Gastroesophageal sphincter (tissue), 4 donors: ENCODE measurements at regions not wholly inside any gene's neighbourhood (a gene's known extent, or its start where the extent isn't known, plus 50 kb on each side); places are given as distances from the start of the nearest gene placed in this dataset.

Source experiments
- ATAC-seq: fragments of 150-250 bp; one replicate; pipeline ENCODE4 v1.9.1; 2016; ENCODE audit warnings: mild to moderate bottlenecking, moderate library complexity
- H3K27ac ChIP-seq, 4 donors: fragments of 200-600 bp; sonication (generic) in 3 of 4; 1 replicate in 3 of 4; 2 replicates in 1 of 4; pipeline ENCODE4 v1.5.1; 2016 to 2019
- H3K27me3 ChIP-seq: fragments of 200-600 bp; sonication (generic); one replicate; pipeline ENCODE4 v1.5.1; 2019
- H3K36me3 ChIP-seq, 2 donors: fragments of 200-600 bp; sonication (generic); one replicate each; pipeline ENCODE4 v1.5.1; 2019; ENCODE audit warnings: control low read depth in 1 of 2
- H3K4me1 ChIP-seq, 3 donors: fragments of 200-600 bp; sonication (generic); 1 replicate in 2 of 3; 2 replicates in 1 of 3; pipeline ENCODE4 v1.5.1; 2016 to 2019; ENCODE audit warnings: control low read depth in 2 of 3
- H3K4me3 ChIP-seq, 2 donors: fragments of 200-600 bp; sonication (generic); one replicate each; pipeline ENCODE4 v1.5.1; 2019; ENCODE audit warnings: mild to moderate bottlenecking in 1 of 2, moderate library complexity in 1 of 2
- H3K9me3 ChIP-seq, 3 donors: fragments of 200-600 bp; sonication (generic); one replicate each; pipeline ENCODE4 v1.5.1; 2017 to 2019; ENCODE audit warnings: control low read depth in 2 of 3
- EP300 ChIP-seq: sonication (generic); formaldehyde crosslinking; IDR thresholded peaks from one replicate; pipeline ENCODE4 v1.6.1; 2017; ENCODE audit warnings: antibody characterized with exemption, mild to moderate bottlenecking
- POLR2A ChIP-seq, 2 donors: fragments of 450-650 bp; IDR thresholded peaks; one replicate each; pipeline ENCODE4 v1.6.1; 2017; ENCODE audit warnings: antibody characterized with exemption in 2 of 2, mild to moderate bottlenecking in 2 of 2, moderate library complexity in 1 of 2
- POLR2AphosphoS5 ChIP-seq: sonication (generic); formaldehyde crosslinking; IDR thresholded peaks from one replicate; pipeline ENCODE4 v1.6.1; 2017; ENCODE audit warnings: antibody characterized with exemption
- WGBS, 2 donors: methylation state at CpG; one replicate each; pipeline ENCODE4 v1.1.5; 2018; ENCODE audit warnings: low coverage in 1 of 2; 5-methylcytosine and 5-hydroxymethylcytosine counted together
- TF ChIP-seq, protein P1 (sequence below), 4 experiments: fragments of 200-600 bp in 2 of 4; fragments of 450-650 bp in 2 of 4; sonication (generic) in 1 of 4; IDR thresholded peaks; one replicate each; pipeline ENCODE4 v1.5.1; 2017 to 2019; ENCODE audit warnings: antibody characterized with exemption in 4 of 4, mild to moderate bottlenecking in 2 of 4, moderate library complexity in 2 of 4

DNA sequence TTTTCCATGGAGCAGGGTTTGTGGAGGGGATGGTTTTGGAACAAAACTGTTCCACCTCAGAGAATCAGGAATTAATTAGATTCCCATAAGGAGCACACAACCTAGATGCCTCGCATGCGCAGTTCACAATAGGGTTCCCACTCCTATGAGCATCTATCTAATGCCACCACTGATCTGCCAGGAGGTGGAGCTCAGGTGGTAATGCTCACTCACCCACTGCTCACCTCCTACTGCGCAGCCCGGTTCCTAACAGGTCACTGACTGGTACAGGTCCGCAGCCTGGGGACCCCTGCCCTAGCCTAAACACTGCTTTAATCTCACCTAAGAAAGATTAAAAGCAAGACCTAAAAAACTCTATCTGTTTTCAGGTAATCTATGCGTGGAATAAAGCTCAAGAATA, 553.0 kb downstream of the JRKL start:
- peaks cover 4% of the 10 kb centered on the region for H3K27me3 ChIP-seq
- 85 to 88% methylated on average over 6 of the region's 6 CpGs for WGBS, 2 donors
- H3K4me3 ChIP-seq, result no peak overlapping the region
- no peaks in the 10 kb centered on the region for H3K9me3 ChIP-seq
- TF ChIP-seq POLR2AphosphoS5, result no peak
- no peak for TF ChIP-seq EP300
- TF ChIP-seq, protein P1, sequence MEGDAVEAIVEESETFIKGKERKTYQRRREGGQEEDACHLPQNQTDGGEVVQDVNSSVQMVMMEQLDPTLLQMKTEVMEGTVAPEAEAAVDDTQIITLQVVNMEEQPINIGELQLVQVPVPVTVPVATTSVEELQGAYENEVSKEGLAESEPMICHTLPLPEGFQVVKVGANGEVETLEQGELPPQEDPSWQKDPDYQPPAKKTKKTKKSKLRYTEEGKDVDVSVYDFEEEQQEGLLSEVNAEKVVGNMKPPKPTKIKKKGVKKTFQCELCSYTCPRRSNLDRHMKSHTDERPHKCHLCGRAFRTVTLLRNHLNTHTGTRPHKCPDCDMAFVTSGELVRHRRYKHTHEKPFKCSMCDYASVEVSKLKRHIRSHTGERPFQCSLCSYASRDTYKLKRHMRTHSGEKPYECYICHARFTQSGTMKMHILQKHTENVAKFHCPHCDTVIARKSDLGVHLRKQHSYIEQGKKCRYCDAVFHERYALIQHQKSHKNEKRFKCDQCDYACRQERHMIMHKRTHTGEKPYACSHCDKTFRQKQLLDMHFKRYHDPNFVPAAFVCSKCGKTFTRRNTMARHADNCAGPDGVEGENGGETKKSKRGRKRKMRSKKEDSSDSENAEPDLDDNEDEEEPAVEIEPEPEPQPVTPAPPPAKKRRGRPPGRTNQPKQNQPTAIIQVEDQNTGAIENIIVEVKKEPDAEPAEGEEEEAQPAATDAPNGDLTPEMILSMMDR (IDR thresholded peaks at IDR 0.05), result no peak
- TF ChIP-seq POLR2A (IDR thresholded peaks at IDR 0.05), result no peak
- H3K27ac ChIP-seq, result no peak overlapping the region
- H3K4me1 ChIP-seq, result no peaks in the 10 kb centered on the region
- no peak for ATAC-seq
- no peaks in the 10 kb centered on the region for H3K36me3 ChIP-seq

DNA sequence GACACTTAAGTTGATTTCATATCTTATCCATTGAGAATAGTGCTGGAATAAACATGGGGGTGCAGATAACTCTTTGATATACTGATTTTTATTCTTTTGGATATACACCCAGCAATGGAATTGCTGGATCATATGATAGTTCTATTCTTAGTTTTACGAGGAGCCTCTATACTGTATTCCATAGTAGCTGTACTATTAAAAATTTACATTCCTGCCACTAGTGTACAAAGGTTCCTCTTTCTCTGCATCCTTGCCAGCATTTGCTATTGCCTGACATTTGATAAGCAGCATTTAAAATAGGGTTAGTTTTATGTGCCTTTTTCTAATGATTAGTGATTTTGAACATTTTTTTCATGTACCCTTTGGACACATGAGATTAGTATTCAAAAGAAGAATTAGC, 554.2 kb downstream of the JRKL start:
- Histone ChIP-seq H3K27ac (no peak overlapping the region), H3K9me3 (no peaks in the 10 kb centered on the region), H3K27me3 (peaks cover 4% of the 10 kb centered on the region), H3K36me3 (no peaks in the 10 kb centered on the region), H3K4me3 (no peak overlapping the region), H3K4me1 (no peaks in the 10 kb centered on the region)
- 43 to 100% methylated on average over 1 of the region's 1 CpG for WGBS, 2 donors
- TF ChIP-seq EP300 (no peak), POLR2AphosphoS5 (no peak), POLR2A (IDR thresholded peaks at IDR 0.05) (no peak)
- TF ChIP-seq, protein P1 (IDR thresholded peaks at IDR 0.05), result no peak
- ATAC-seq, result no peak

DNA sequence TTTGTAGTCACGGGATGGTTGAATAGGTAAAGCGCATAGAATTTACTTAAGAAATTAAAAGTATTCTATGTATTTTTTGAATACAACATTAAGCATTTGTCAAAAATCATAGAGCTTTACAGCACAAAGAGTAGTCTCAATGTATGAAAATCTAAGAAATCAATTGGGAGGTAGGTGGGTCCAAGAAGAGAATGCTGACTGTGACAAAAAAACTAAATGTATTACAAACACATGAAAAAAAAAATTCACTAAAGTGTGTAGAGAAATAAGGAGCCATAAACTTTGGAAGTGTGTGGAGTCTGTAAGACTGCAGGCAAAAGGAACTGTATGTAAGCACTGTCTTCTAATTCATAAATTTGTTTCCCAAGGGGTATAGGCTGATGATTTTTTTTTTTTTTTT, 558.3 kb downstream of the JRKL start:
- 91 to 95% methylated on average over 2 of the region's 2 CpGs for WGBS, 2 donors

DNA sequence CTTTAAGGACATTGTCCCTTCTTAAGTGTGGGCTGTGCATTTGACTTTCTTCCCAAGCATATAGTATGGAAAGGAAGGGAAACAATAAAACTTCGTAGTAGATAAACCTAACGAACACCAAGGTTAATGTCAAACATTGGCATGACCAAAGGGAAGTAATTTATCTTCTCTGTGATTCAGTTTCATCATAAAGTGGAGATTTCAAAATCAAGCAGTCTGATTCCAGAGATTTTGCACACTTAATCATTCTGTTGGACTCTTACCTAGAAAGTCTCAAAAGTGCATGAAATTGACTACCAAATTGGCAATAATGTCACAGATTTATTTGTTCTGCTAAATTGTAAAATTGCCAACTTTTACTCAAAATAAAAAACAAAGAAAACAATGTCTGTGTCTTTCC, 559.7 kb downstream of the JRKL start:
- 35 to 39% methylated on average over 2 of the region's 2 CpGs for WGBS, 2 donors
- no peak for ATAC-seq
- H3K9me3 ChIP-seq, result no peaks in the 10 kb centered on the region
- no peaks in the 10 kb centered on the region for H3K27me3 ChIP-seq
- no peak overlapping the region for H3K4me3 ChIP-seq
- H3K4me1 ChIP-seq, result no peaks in the 10 kb centered on the region
- TF ChIP-seq EP300, result no peak
- TF ChIP-seq, protein P1 (IDR thresholded peaks at IDR 0.05), result no peak
- TF ChIP-seq POLR2A (IDR thresholded peaks at IDR 0.05), result no peak
- TF ChIP-seq POLR2AphosphoS5, result no peak
- H3K27ac ChIP-seq, result no peak overlapping the region
- H3K36me3 ChIP-seq, result no peaks in the 10 kb centered on the region

More for the DNA sequence above, 558.3 kb downstream of the JRKL start:
- no peak for TF ChIP-seq POLR2AphosphoS5
- no peak for TF ChIP-seq POLR2A (IDR thresholded peaks at IDR 0.05)
- TF ChIP-seq, protein P1 (IDR thresholded peaks at IDR 0.05), result no peak
- TF ChIP-seq EP300, result no peak
- Histone ChIP-seq H3K27me3 (no peaks in the 10 kb centered on the region), H3K4me3 (no peak overlapping the region), H3K9me3 (no peaks in the 10 kb centered on the region), H3K27ac (no peak overlapping the region), H3K36me3 (no peaks in the 10 kb centered on the region), H3K4me1 (no peaks in the 10 kb centered on the region)
- ATAC-seq, result no peak

DNA sequence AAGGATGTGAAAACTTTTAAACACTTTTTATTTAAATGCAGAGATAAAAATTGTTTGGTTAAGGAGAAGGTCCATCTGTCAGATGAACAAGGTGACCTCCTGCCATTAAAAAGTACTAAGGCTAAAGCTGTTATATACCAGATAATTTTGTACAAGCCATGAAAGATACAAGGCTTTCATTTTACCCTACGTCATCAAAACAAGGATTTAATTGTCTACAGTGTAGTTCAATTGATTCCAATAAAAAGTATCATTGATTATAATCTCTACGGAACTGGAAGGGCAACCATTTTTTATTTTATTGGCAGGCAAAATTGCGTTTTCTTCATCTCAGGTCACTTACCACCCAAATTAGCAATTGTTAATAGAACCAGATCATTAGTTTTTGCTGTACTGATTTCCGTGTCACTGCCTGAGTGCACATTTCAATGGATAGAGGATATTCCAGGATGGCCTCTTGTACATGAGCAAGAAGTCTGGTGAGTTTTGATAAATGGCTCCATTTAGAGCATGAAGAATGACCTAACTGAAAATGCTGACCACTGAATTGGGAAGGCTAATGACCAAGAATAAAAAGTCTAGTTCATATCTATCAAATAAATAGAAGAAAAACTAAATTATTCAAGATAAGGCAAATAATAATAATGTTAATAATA, 564.9 kb downstream of the JRKL start:
- no peak overlapping the region for H3K27ac ChIP-seq
- H3K9me3 ChIP-seq, result no peaks in the 10 kb centered on the region
- H3K4me3 ChIP-seq, result no peak overlapping the region
- no peaks in the 10 kb centered on the region for H3K36me3 ChIP-seq
- no peak for ATAC-seq
- no peaks in the 10 kb centered on the region for H3K27me3 ChIP-seq
- TF ChIP-seq POLR2AphosphoS5, result no peak
- TF ChIP-seq, protein P1 (IDR thresholded peaks at IDR 0.05), result no peak
- no peak for TF ChIP-seq EP300
- TF ChIP-seq POLR2A (IDR thresholded peaks at IDR 0.05), result no peak
- 61 to 70% methylated on average over 4 of the region's 4 CpGs for WGBS, 2 donors
- H3K4me1 ChIP-seq, result no peaks in the 10 kb centered on the region
